H54 (cell line): ENCODE measurements at regions not wholly inside any gene's neighbourhood (a gene's known extent, or its start where the extent isn't known, plus 50 kb on each side); places are given as distances from the start of the nearest gene placed in this dataset.

Experiments
- DNase-seq: peaks from one replicate; pipeline ENCODE4 v3.0.0; 2011; ENCODE audit warnings: low spot score, mixed read lengths; ENCODE audit not compliant: insufficient read length
- FAIRE-seq: peaks from 3 replicates; lab custom pipeline; 2011; peaks lifted over from hg19 to GRCh38; lab: Jason Lieb, UNC
- POLR2A ChIP-seq: IDR thresholded peaks from 2 replicates; pipeline ENCODE4 v1.6.1; 2011; ENCODE audit warnings: low read depth, mild to moderate bottlenecking, low read length

GRCh38 chr12:60027266-60027665 lies 431.4 kb downstream of the SLC16A7 start:
- TF ChIP-seq POLR2A = no peak
- FAIRE-seq (no peak), DNase-seq (no peak)

- DNase-seq (no peak), FAIRE-seq (no peak)
- no peak for TF ChIP-seq POLR2A
These were observed 438.3 kb downstream of the SLC16A7 start for GRCh38 chr12:60034147-60034546.

DNA sequence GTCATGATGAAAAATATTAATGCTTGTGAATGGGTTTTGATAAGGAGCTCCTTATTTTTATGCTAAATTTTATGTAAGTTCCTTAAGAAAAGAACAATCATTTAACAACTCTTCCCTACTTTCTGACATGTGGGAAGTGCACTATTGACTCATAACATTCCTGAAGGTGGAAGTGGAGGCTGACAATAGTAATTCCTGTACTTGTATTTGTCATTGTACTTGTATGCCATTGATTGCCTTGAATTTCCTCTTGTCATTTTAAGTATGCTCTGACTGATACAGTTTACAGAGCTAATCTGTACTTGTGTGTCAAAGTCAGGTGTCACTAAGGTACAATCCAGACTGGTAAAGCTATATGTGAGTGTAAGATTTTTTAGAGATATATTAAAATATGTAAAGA lies 440.0 kb downstream of the SLC16A7 start:
- DNase-seq (no peak), FAIRE-seq (no peak)
- no peak for TF ChIP-seq POLR2A

- no peak for TF ChIP-seq POLR2A
- FAIRE-seq = no peak
- no peak for DNase-seq
These were observed 447.0 kb downstream of the SLC16A7 start for GRCh38 chr12:60042835-60043234.

GRCh38 chr12:60043236-60043635 lies 447.4 kb downstream of the SLC16A7 start:
- DNase-seq (no peak), FAIRE-seq (no peak)
- TF ChIP-seq POLR2A = no peak

GRCh38 chr12:60052483-60052882 lies 456.7 kb downstream of the SLC16A7 start:
- TF ChIP-seq POLR2A = no peak
- DNase-seq (no peak), FAIRE-seq (no peak)

- DNase-seq = no peak
- FAIRE-seq = no peak
- TF ChIP-seq POLR2A = no peak
These were observed 463.4 kb downstream of the SLC16A7 start for GRCh38 chr12:60059180-60059579.

GRCh38 chr12:60066655-60067054 lies 470.8 kb downstream of the SLC16A7 start:
- no peak for DNase-seq
- FAIRE-seq = no peak
- no peak for TF ChIP-seq POLR2A

- FAIRE-seq (peak; percentile 90), DNase-seq (no peak)
- TF ChIP-seq POLR2A = no peak
These were observed 474.7 kb downstream of the SLC16A7 start for GRCh38 chr12:60070552-60070951.

- no peak for DNase-seq
- no peak for FAIRE-seq
- TF ChIP-seq POLR2A = no peak
These were observed 475.9 kb downstream of the SLC16A7 start for GRCh38 chr12:60071759-60072191.

DNA sequence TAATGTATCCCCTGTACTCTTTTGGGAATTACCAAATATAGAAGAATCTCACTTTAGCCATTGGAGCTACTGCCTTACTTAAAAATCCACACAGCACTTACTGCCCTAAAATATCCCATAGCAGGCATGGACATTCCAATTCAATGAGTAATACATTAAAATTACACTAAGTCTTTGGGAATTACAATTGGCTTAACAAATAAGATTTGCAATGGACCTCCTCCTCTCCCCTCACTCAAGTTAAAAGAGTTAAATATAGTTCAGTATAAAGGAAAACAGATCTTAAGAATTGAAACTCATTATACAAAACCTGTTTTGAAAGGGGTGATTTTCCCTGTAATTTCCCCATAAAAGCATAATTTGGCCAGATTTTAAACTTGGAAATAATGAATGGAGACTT lies 477.1 kb downstream of the SLC16A7 start:
- DNase-seq (no peak), FAIRE-seq (no peak)
- no peak for TF ChIP-seq POLR2A

DNA sequence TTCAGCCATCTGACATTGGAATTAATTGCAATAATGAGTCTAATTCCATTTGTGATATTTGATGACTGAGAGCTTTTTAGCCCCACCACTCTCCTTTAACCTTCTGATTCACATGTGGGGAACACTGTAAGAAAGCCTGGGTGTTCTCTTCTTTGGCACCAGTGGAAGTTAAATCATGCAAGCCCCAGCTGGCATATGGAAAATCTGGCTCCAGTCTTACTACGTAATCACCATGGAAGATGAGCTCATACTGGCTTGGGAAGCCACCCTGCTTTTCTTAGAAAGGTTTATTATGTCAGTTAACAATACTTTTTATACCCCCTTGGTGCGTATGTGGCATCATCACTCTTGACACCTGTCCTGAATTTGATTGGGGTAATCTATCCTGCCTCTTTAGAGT lies 479.3 kb downstream of the SLC16A7 start:
- DNase-seq = no peak
- no peak for TF ChIP-seq POLR2A
- FAIRE-seq = no peak

DNA sequence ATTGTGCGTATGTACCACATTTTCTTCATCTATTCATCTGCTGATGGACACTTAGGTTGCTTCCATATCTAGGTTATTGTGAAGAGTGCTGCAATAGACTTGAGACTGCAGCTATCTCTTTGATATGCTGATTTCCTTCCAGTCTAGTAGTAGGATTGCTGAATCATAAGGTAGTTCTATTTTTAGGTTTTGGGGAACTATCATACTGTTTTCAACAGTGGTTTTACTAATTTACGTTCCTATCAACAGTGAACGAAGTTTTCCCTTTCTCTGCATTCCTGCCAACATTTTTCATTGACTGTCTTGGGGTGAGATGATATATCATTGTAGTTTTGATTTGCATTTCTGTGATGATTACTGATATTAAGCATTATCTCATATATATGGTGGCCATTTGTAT lies 482.2 kb downstream of the SLC16A7 start:
- no peak for TF ChIP-seq POLR2A
- no peak for DNase-seq
- no peak for FAIRE-seq

DNA sequence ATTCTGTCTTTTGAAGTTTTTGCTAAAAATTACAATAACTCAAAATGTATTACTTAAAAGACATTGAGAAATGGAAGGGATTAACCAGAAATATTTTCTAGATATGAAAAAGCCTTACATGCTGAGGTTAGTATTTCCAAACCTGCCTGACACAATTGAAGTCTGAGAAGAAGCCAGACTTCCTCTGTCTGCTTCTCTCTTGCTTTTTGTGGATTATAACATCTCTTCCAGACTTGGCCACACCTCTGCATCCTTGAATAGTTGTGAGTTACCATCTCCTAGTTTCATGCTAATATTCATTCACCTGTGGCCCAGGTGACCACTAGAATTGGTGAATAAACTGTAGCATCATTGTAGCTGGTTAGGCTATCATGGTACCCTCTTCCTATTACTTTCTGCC lies 497.6 kb downstream of the SLC16A7 start:
- FAIRE-seq (no peak), DNase-seq (no peak)
- no peak for TF ChIP-seq POLR2A

- DNase-seq = no peak
- FAIRE-seq = no peak
- no peak for TF ChIP-seq POLR2A
These were observed 498.6 kb downstream of the SLC16A7 start for GRCh38 chr12:60094436-60094835.

DNA sequence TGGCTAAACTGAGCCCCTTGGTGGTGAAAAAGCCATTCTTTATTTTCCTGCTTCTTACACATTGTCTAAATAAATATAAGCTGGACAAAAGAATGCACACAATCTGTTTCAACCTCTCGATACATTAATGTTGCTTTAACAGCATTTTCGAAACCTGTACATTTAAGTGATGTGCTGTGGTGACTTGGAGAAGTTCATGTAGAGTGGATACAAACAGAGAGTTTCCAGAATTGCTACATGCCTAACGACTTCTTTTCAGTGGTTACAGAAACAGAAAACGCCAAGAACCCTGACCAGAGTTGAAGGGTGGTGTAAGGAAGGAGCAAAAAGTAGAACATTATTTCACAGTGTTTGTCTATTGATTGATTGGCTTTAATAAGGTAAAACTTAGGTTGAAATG lies 500.9 kb downstream of the SLC16A7 start:
- no peak for TF ChIP-seq POLR2A
- no peak for FAIRE-seq

More for the DNA sequence above, 500.9 kb downstream of the SLC16A7 start:
- DNase-seq = no peak
